Lower leg skin (tissue), 4 donors: ENCODE measurements at regions not wholly inside any gene's neighbourhood (a gene's known extent, or its start where the extent isn't known, plus 50 kb on each side); places are given as distances from the start of the nearest gene placed in this dataset.

Experiments used
- DNase-seq, 2 donors: peaks; one replicate each; pipeline ENCODE4 v3.0.0-alpha.2; 2019; ENCODE audit warnings: low spot score in 2 of 2
- H3K4me3 ChIP-seq: fragments of 200-600 bp; sonication (generic); 2 replicates; pipeline ENCODE4 v1.5.1; 2017; ENCODE audit warnings: mild to moderate bottlenecking, low read depth; ENCODE audit not compliant: poor library complexity, severe bottlenecking
- POLR2A ChIP-seq, 2 donors: fragments of 450-650 bp; IDR thresholded peaks; one replicate each; pipeline ENCODE4 v1.6.1; 2016 to 2017; ENCODE audit warnings: antibody characterized with exemption in 2 of 2, mild to moderate bottlenecking in 1 of 2, moderate library complexity in 1 of 2
- WGBS, 2 donors: methylation state at CpG; one replicate each; pipeline ENCODE4 v1.1.5; 2018; 5-methylcytosine and 5-hydroxymethylcytosine counted together
- intact Hi-C: fragments of 100-400 bp; cut with DNase I; formaldehyde crosslinking; loops from one replicate; pipeline ENCODE4 v1.15.0; 2023; ENCODE audit warnings: low total_unique reads
- TF ChIP-seq, protein P1 (sequence below), 3 donors: fragments of 450-650 bp; IDR thresholded peaks; one replicate each; pipeline ENCODE4 v1.5.1; 2016; ENCODE audit warnings: antibody characterized with exemption in 3 of 3, mild to moderate bottlenecking in 3 of 3, moderate library complexity in 2 of 3

DNA sequence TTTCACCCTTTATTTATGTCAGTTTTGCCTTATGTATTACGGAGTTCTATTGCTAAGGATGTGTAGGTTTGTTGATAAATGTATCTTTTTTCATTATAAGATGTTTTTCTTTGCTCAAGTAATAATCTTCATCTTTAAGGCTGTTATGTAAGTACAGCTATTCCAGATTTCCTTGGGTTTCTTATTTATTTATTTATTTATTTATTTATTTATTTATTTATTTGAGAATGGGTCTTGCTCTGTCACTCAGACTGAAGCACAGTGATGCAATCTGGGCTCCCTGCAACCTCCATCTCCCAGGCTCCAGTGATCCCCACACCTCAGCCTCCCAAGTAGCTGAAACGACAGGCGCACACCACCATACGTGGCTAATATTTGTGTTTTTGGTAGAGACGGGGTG lies 617.0 kb downstream of the SLITRK1 start:
- intact Hi-C loops, result no loop called here

DNA sequence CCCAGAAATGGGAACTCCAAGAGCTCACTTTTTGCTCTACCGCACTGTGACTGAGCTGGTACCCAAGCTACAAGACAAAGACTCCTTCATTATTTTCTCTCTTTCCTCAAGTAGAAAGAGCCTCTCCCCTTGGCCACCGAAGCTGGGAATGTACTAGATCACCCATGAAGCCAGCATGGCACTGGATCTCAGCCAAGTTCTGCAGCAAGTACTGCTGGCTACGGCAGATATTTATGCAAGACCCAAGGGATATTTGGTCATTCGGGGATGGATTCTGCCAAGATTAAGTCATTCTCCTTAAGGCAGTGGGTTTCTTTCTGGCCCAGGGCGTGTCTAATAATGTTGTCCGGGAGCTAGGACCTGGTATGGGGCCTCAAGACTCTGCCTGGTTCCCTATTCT lies 633.5 kb downstream of the SLITRK1 start:
- whole genome bisulfite sequencing, 2 donors, result 86% methylated on average over 6 of the region's 6 CpGs
- H3K4me3 ChIP-seq, result no peak overlapping the region
- intact Hi-C loops, result no loop called here
- no peak for TF ChIP-seq POLR2A (IDR thresholded peaks at IDR 0.05)
- TF ChIP-seq, protein P1, sequence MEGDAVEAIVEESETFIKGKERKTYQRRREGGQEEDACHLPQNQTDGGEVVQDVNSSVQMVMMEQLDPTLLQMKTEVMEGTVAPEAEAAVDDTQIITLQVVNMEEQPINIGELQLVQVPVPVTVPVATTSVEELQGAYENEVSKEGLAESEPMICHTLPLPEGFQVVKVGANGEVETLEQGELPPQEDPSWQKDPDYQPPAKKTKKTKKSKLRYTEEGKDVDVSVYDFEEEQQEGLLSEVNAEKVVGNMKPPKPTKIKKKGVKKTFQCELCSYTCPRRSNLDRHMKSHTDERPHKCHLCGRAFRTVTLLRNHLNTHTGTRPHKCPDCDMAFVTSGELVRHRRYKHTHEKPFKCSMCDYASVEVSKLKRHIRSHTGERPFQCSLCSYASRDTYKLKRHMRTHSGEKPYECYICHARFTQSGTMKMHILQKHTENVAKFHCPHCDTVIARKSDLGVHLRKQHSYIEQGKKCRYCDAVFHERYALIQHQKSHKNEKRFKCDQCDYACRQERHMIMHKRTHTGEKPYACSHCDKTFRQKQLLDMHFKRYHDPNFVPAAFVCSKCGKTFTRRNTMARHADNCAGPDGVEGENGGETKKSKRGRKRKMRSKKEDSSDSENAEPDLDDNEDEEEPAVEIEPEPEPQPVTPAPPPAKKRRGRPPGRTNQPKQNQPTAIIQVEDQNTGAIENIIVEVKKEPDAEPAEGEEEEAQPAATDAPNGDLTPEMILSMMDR (IDR thresholded peaks at IDR 0.05), result no peak
- peak in 1 of 2 donors; percentile 70 for DNase-seq

More for the DNA sequence above, 617.0 kb downstream of the SLITRK1 start:
- 75 to 79% methylated on average over 5 of the region's 5 CpGs for WGBS, 2 donors
- DNase-seq, result no peak
- no peak for TF ChIP-seq POLR2A (IDR thresholded peaks at IDR 0.05)
- TF ChIP-seq, protein P1 (IDR thresholded peaks at IDR 0.05), result no peak
- no peak overlapping the region for H3K4me3 ChIP-seq

DNA sequence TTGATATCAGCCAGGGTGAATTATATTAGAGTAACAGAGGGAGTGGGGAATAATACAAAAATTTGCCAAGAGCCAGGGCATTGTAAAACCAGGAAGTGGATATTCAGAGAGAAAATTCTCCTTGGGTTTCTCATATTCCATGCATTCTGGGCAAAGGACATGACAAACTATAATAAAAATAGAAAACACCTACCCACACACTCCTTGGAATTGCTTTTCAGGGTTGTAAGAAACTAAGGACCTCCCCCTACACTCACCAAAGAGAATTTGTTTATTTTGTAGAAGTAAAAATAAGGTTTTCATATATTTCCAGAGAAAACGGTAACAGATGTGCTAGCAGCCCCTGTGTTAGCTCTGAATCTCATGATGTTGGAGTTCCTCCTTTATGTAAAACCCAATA lies 649.6 kb downstream of the SLITRK1 start:
- 69 to 71% methylated on average over 1 of the region's 1 CpG for WGBS, 2 donors
- intact Hi-C loops, result no loop called here
- H3K4me3 ChIP-seq, result no peak overlapping the region
- TF ChIP-seq POLR2A (IDR thresholded peaks at IDR 0.05), result no peak
- TF ChIP-seq, protein P1 (IDR thresholded peaks at IDR 0.05), result no peak
- no peak for DNase-seq

DNA sequence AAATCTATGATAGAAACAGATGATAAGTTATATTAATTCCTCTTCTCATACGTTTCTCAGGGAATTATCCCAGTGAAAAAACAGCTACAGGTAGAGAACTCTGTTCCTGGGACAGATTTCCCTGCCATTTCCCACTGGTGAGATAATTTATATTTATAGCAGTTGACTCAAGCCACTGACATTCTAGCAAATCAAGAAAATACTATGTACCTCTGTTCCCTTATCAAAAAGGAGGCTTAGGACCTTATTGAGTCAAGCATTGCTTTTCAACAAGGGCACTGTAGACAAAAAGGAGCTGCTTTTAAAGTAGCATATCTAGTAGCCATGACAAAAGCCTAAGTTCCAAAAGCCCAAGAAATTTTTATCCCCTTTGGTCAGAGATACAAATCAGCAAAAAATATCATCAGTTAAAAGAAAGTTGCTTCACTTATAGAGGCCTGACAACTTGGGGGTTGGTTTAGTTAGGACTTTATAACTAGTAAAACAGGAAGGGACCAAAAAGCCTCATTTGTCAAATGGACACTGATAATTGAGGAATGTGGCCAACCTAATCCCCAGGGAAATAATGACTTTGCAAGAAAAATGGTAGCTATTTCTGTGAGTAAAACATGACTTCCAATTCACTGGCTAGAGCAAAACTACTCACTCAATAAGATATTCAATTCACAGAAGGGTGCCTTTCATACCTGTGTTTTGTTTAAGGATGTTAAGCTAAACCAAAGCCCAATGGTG lies 652.5 kb downstream of the SLITRK1 start:
- intact Hi-C loops, result no loop called here
- 61 to 62% methylated on average over 1 of the region's 1 CpG for WGBS, 2 donors

DNA sequence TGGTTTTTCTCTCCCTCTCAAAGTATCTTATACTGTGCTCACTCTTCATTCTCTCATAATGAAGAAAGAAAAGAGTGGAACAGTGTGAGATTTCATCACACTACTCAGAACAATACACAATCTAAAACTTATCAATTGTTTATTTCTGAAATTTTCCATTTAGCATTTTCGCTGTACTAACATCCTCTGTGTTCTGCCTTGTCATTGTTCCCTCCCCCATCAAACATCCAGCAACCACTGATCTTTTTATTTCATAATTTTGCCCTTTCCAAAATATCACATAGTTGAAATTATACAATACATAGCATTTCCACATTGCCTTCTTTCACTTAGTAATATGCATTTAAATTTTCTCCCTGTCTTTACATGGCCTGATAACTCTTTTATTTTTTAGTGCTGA lies 658.7 kb downstream of the SLITRK1 start:
- H3K4me3 ChIP-seq, result no peak overlapping the region
- no peak for DNase-seq
- WGBS, 2 donors, result 90 to 92% methylated on average over 1 of the region's 1 CpG
- intact Hi-C loops, result no loop called here
- TF ChIP-seq, protein P1 (IDR thresholded peaks at IDR 0.05), result no peak

More for the DNA sequence above, 652.5 kb downstream of the SLITRK1 start:
- TF ChIP-seq, protein P1 (IDR thresholded peaks at IDR 0.05), result no peak
- no peak for TF ChIP-seq POLR2A (IDR thresholded peaks at IDR 0.05)
- no peak for DNase-seq
- no peak overlapping the region for H3K4me3 ChIP-seq

DNA sequence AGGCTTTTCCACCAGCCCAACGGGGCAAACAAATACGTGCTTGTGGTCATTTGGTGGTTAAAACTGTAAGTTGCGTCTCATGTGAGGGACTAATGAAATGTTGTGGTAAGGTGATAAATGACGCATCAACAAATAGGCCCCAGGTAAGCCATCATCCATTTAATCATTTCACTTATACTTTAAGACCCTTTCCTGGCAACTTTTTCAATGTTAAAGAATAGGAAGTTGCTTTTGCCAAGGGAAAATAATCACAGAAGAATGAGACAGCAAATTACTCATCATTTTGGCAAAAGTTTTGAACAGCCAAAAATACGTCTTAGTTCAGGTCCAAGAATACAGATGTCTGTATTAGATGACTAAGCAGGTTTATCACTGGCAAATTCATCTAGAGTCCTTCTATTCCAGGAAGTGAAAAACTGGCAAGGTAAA lies 660.4 kb downstream of the SLITRK1 start:
- no peak for DNase-seq
- TF ChIP-seq POLR2A (IDR thresholded peaks at IDR 0.05), result no peak
- TF ChIP-seq, protein P1 (IDR thresholded peaks at IDR 0.05), result no peak
- WGBS, 2 donors, result 53 to 59% methylated on average over 5 of the region's 5 CpGs
- intact Hi-C loops, result no loop called here
- no peak overlapping the region for H3K4me3 ChIP-seq
